Natural killer cell treated with Interleukin-12 subunit alpha and Interleukin-12 subunit beta and Interleukin-15 and Interleukin-18, amount 100 ng/mL, for 72 hours (primary cell): ENCODE measurements at regions not wholly inside any gene's neighbourhood (a gene's known extent, or its start where the extent isn't known, plus 50 kb on each side); places are given as distances from the start of the nearest gene placed in this dataset.
"Not testable (repeated sequence)": the region's sequence is repeated elsewhere in the genome, so short reads cannot be mapped to it uniquely, and the experiment has no call there.

Source experiments
- ATAC-seq, 2 donors: fragments of 150-1000 bp; cut with Tn5 transposase in 1 of 2; sonication (Bioruptor Pico), chemical (Tn5 transposase) in 1 of 2; 2 replicates each; pipeline ENCODE4 v1.10.0; 2021
- DNase-seq: peaks from one replicate; pipeline ENCODE4 v3.0.0; 2022; ENCODE audit warnings: low spot score
- H3K27ac Mint-ChIP-seq, 2 donors: 1 replicate in 1 of 2; 2 replicates in 1 of 2; pipeline ENCODE4 v1.8.0; 2022; ENCODE audit warnings: mixed read lengths in 2 of 2, mild to moderate bottlenecking in 1 of 2, moderate library complexity in 1 of 2
- H3K27me3 Mint-ChIP-seq, 2 donors: 1 replicate in 1 of 2; 2 replicates in 1 of 2; pipeline ENCODE4 v1.8.0; 2022; ENCODE audit warnings: mixed read lengths in 2 of 2
- H3K36me3 Mint-ChIP-seq: one replicate; pipeline ENCODE4 v1.8.0; 2022; ENCODE audit warnings: mixed read lengths
- H3K4me1 Mint-ChIP-seq, 2 donors: 1 replicate in 1 of 2; 2 replicates in 1 of 2; pipeline ENCODE4 v1.8.0; 2022; ENCODE audit warnings: low read depth in 2 of 2, mixed read lengths in 2 of 2, mild to moderate bottlenecking in 1 of 2
- H3K4me3 Mint-ChIP-seq: one replicate; pipeline ENCODE4 v1.8.0; 2022; ENCODE audit warnings: mixed read lengths
- H3K9me3 Mint-ChIP-seq: 2 replicates; pipeline ENCODE4 v1.8.0; 2022; ENCODE audit warnings: mixed read lengths

- H3K9me3 Mint-ChIP-seq, result peaks cover 13% of the 10 kb centered on the region
- no peaks in the 10 kb centered on the region for H3K36me3 Mint-ChIP-seq
- DNase-seq (no peak), ATAC-seq (no peak)
- H3K27ac Mint-ChIP-seq, result no peak overlapping the region
- H3K4me1 Mint-ChIP-seq, result no peaks in the 10 kb centered on the region
- H3K27me3 Mint-ChIP-seq, result no peaks in the 10 kb centered on the region
- H3K4me3 Mint-ChIP-seq, result no peak overlapping the region
Measured at GRCh38 chr3:182000447-182000846, 288.7 kb downstream of the SOX2 start.

DNA sequence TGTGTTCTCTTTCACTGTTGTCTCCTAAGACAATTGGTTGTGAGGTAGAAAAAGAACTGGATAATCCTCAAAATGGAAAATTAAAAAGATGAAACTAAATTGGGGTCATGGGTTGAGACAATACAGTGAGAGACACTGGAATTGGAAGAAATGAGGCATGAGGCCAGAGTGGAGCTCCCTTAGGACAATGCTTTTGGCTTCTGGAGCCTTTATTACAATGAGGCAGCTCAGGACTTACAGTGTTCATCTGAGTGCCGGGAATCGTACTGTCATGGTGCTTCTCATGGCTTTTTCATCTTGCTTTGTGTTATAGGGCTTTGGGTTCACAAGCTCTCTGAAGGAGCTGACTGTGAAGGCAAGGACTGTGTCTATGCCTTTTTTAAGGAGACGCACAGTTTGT lies 293.5 kb downstream of the SOX2 start:
- no peaks in the 10 kb centered on the region for H3K27me3 Mint-ChIP-seq
- DNase-seq (no peak), ATAC-seq (no peak)
- no peak overlapping the region for H3K27ac Mint-ChIP-seq
- H3K4me3 Mint-ChIP-seq, result no peak overlapping the region
- H3K36me3 Mint-ChIP-seq, result no peaks in the 10 kb centered on the region
- peaks cover 27% of the 10 kb centered on the region for H3K9me3 Mint-ChIP-seq
- H3K4me1 Mint-ChIP-seq, result no peaks in the 10 kb centered on the region

- Mint-ChIP-seq H3K4me1 (no peaks in the 10 kb centered on the region), H3K36me3 (no peaks in the 10 kb centered on the region), H3K27ac (no peak overlapping the region), H3K4me3 (no peak overlapping the region), H3K9me3 (peaks cover 27% of the 10 kb centered on the region), H3K27me3 (no peaks in the 10 kb centered on the region)
- DNase-seq (no peak), ATAC-seq (no peak)
Measured at GRCh38 chr3:182005701-182006100, 294.0 kb downstream of the SOX2 start.

- H3K9me3 Mint-ChIP-seq, result peaks cover 26% of the 10 kb centered on the region
- H3K27me3 Mint-ChIP-seq, result no peaks in the 10 kb centered on the region
- H3K4me3 Mint-ChIP-seq, result no peak overlapping the region
- no peak for DNase-seq
- no peaks in the 10 kb centered on the region for H3K4me1 Mint-ChIP-seq
- no peaks in the 10 kb centered on the region for H3K36me3 Mint-ChIP-seq
- no peak for ATAC-seq
- H3K27ac Mint-ChIP-seq, result no peak overlapping the region
Measured at GRCh38 chr3:182006431-182006830, 294.7 kb downstream of the SOX2 start.

GRCh38 chr3:182007441-182007840 lies 295.7 kb downstream of the SOX2 start:
- Mint-ChIP-seq H3K27me3 (no peaks in the 10 kb centered on the region), H3K36me3 (no peaks in the 10 kb centered on the region), H3K27ac (no peak overlapping the region), H3K4me3 (no peak overlapping the region), H3K9me3 (peaks cover 26% of the 10 kb centered on the region), H3K4me1 (no peaks in the 10 kb centered on the region)
- no peak for ATAC-seq
- DNase-seq, result no peak

- DNase-seq (no peak), ATAC-seq (no peak)
- no peaks in the 10 kb centered on the region for H3K4me1 Mint-ChIP-seq
- H3K9me3 Mint-ChIP-seq, result peaks cover 3% of the 10 kb centered on the region
- no peak overlapping the region for H3K4me3 Mint-ChIP-seq
- no peaks in the 10 kb centered on the region for H3K36me3 Mint-ChIP-seq
- no peaks in the 10 kb centered on the region for H3K27me3 Mint-ChIP-seq
- H3K27ac Mint-ChIP-seq, result no peak overlapping the region
Measured at GRCh38 chr3:182018361-182018760, 306.6 kb downstream of the SOX2 start.

DNA sequence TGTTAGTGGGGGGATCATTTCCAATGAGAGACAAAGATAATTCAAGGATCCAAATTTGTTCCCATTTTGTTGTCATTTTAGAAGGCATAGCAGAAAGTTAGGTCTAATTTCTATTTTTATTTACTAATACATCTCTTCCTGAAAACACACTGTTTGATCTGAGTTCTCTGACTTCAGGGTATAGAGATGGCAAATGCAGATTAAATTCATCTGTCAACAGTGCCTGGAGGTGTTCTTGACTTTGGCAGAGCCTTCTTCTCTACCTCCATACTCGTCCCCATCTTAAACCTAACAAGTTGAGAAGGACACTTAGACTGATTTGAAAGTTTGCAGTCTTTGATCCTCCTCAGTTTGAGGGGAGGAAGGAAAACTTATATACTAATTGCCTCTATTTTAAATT lies 308.2 kb downstream of the SOX2 start:
- Mint-ChIP-seq H3K27ac (no peak overlapping the region), H3K4me1 (no peaks in the 10 kb centered on the region), H3K27me3 (no peaks in the 10 kb centered on the region), H3K36me3 (no peaks in the 10 kb centered on the region), H3K4me3 (no peak overlapping the region), H3K9me3 (peaks cover 3% of the 10 kb centered on the region)
- DNase-seq (no peak), ATAC-seq (no peak)

- H3K4me1 Mint-ChIP-seq, result no peaks in the 10 kb centered on the region
- ATAC-seq, result no peak
- DNase-seq, result no peak
- no peak overlapping the region for H3K4me3 Mint-ChIP-seq
- no peaks in the 10 kb centered on the region for H3K36me3 Mint-ChIP-seq
- H3K27me3 Mint-ChIP-seq, result no peaks in the 10 kb centered on the region
- H3K9me3 Mint-ChIP-seq, result peaks cover 2% of the 10 kb centered on the region
- no peak overlapping the region for H3K27ac Mint-ChIP-seq
Measured at GRCh38 chr3:182023843-182024242, 312.1 kb downstream of the SOX2 start.

DNA sequence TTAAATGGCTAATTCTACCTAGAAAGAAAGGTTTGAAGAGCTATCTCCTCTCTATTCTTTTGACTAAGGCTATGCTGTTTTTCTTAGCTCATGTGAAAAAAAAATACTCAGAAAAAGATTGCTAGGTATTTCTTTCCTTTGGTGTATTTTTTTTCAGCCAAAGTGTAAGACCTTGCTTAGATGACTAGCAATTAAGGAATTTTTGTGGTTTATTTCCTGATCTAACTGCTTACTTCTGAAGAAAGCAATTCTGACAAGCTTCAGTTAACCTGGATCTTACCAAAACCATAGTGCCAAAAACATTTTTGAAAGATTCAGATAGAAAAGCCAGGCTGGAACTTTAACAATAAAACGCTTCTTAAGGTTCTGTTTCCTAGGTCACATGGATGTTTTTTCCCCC lies 315.6 kb downstream of the SOX2 start:
- H3K27ac Mint-ChIP-seq, result no peak overlapping the region
- no peak for ATAC-seq
- DNase-seq, result no peak
- H3K36me3 Mint-ChIP-seq, result no peaks in the 10 kb centered on the region
- no peaks in the 10 kb centered on the region for H3K4me1 Mint-ChIP-seq
- H3K27me3 Mint-ChIP-seq, result no peaks in the 10 kb centered on the region
- no peak overlapping the region for H3K4me3 Mint-ChIP-seq
- peaks cover 14% of the 10 kb centered on the region for H3K9me3 Mint-ChIP-seq

DNA sequence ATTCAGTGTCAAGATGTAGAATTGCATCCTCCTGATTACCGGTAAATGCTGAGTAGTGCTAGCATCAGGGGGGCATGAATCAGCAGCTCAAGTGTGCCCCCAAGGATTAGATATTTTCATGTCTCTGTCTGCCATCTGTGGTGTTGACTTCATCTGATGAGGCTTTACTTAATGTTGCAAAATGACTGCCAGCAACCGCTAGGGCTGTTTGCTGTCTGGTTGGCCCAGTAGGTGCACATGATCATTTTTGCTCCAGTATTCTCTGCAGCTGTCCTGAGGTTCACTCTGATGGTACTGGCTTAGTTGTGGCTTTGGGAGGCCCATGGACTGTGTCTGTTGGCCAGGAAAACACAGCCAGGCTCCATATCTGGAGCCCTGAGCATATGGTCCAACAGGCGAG lies 316.4 kb downstream of the SOX2 start:
- Mint-ChIP-seq H3K27me3 (no peaks in the 10 kb centered on the region), H3K9me3 (peaks cover 14% of the 10 kb centered on the region), H3K4me1 (no peaks in the 10 kb centered on the region), H3K4me3 (no peak overlapping the region), H3K36me3 (no peaks in the 10 kb centered on the region), H3K27ac (no peak overlapping the region)
- DNase-seq (no peak), ATAC-seq (no peak)

DNA sequence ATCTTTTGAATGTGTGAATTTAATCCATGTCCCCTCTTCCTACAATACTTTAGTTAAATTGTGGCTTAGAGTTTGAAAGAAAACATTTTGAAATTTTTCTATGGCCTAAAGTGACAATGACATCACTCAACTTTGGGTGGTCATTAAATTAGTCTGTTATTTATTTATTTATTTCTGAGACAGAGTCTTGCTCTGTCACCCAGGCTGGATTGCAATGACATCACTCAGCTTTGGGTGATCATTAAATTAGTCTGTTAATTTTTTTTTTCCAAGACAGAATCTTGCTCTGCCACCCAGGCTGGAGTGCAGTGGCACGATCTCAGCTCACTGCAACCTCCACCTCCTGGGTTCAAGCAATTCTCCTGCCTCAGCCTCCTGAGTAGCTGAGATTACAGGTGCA lies 322.5 kb downstream of the SOX2 start:
- H3K27me3 Mint-ChIP-seq, H3K36me3 Mint-ChIP-seq, H3K4me3 Mint-ChIP-seq, DNase-seq, ATAC-seq, H3K4me1 Mint-ChIP-seq, H3K27ac Mint-ChIP-seq: not testable (repeated sequence)
- peaks cover 23% of the 10 kb centered on the region for H3K9me3 Mint-ChIP-seq

GRCh38 chr3:182035324-182035723 lies 323.6 kb downstream of the SOX2 start:
- ATAC-seq (no peak), DNase-seq (no peak)
- H3K4me1 Mint-ChIP-seq, result no peaks in the 10 kb centered on the region
- H3K27ac Mint-ChIP-seq, result no peak overlapping the region
- H3K4me3 Mint-ChIP-seq, result no peak overlapping the region
- H3K9me3 Mint-ChIP-seq, result peaks cover 21% of the 10 kb centered on the region
- H3K36me3 Mint-ChIP-seq, result no peaks in the 10 kb centered on the region
- H3K27me3 Mint-ChIP-seq, result no peaks in the 10 kb centered on the region

- Mint-ChIP-seq H3K27me3 (no peaks in the 10 kb centered on the region), H3K4me3 (no peak overlapping the region), H3K36me3 (no peaks in the 10 kb centered on the region), H3K27ac (no peak overlapping the region), H3K9me3 (peaks cover 21% of the 10 kb centered on the region), H3K4me1 (no peaks in the 10 kb centered on the region)
- DNase-seq (no peak), ATAC-seq (no peak)
Measured at GRCh38 chr3:182036382-182036781, 324.7 kb downstream of the SOX2 start.

DNA sequence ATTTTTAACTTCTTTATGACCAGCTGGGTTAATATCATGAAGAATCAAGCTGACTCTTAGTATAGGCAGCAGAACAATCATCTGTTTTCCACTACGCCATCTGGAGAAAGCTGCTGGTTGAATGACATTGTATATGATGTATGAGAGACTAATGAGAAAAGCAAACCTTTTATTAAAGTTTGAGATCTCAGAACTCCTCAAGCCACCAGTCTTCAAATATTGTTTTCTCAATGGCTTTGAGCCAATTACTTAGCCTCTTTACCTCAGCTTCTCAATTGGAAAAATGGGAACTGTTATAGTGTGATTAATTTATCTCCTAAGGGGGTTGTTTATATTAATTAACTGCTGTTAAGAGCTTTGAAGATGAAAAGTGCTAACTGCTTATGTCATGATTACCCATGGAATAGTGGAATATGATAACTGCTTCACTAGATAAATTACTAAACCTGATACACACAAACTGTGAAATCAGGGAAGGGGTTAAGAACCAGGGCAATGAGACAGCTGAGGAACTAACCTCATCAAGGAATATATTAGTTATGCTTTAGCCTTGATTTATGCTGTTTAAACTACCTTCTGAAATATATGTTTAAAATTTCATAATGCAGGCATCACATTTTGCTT lies 330.1 kb downstream of the SOX2 start:
- ATAC-seq (no peak), DNase-seq (no peak)
- H3K4me3 Mint-ChIP-seq, result no peak overlapping the region
- no peaks in the 10 kb centered on the region for H3K27me3 Mint-ChIP-seq
- no peak overlapping the region for H3K27ac Mint-ChIP-seq
- peaks cover 16% of the 10 kb centered on the region for H3K9me3 Mint-ChIP-seq
- H3K4me1 Mint-ChIP-seq, result no peaks in the 10 kb centered on the region
- H3K36me3 Mint-ChIP-seq, result no peaks in the 10 kb centered on the region

DNA sequence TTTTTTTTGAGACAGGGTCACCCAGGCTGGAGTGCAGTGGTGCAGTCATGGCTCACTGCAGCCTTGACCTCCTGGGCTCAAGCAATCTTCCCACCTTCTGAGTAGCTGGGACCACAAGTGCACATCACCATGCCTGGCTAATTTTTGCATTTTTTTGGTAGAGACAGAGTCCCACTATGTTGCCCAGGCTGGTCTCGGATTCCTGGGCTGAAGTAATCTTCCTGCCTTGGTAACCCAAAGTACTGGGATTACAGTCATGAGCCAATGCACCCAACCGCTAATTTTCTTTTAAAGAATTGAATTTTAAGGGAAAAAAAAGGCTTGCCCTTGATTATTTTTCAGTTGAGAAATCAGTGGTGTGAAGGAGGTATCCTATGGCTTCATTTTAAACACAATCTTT lies 334.0 kb downstream of the SOX2 start:
- Mint-ChIP-seq H3K36me3 (no peaks in the 10 kb centered on the region), H3K27me3 (no peaks in the 10 kb centered on the region), H3K4me3 (no peak overlapping the region), H3K9me3 (peaks cover 14% of the 10 kb centered on the region), H3K4me1 (no peaks in the 10 kb centered on the region), H3K27ac (no peak overlapping the region)
- DNase-seq (no peak), ATAC-seq (no peak)
